Suppressor macrophage treated with lipopolysaccharide for 4 hours (primary cell): ENCODE measurements at regions not wholly inside any gene's neighbourhood (a gene's known extent, or its start where the extent isn't known, plus 50 kb on each side); places are given as distances from the start of the nearest gene placed in this dataset.
A peak's percentile ranks its signal among the peaks of the same experiment; 100 is the strongest.

ENCODE experiments used
- DNase-seq: peaks from one replicate; pipeline ENCODE4 v3.0.0-alpha.2; 2020

GRCh38 chr3:107242579-107242978 is 134.7 kb upstream of the CCDC54 start:
- DNase-seq: no peak

- DNase-seq: no peak
Observed at GRCh38 chr3:107247116-107247515, 130.1 kb upstream of the CCDC54 start.

GRCh38 chr3:107249132-107249531 is 128.1 kb upstream of the CCDC54 start:
- DNase-seq: no peak

- no peak for DNase-seq
Observed at GRCh38 chr3:107250221-107250620, 127.0 kb upstream of the CCDC54 start.

- DNase-seq: no peak
Observed at GRCh38 chr3:107251819-107252218, 125.4 kb upstream of the CCDC54 start.

- DNase-seq: no peak
Observed at GRCh38 chr3:107256963-107257362, 120.3 kb upstream of the CCDC54 start.

GRCh38 chr3:107258300-107258699 is 118.9 kb upstream of the CCDC54 start:
- no peak for DNase-seq

- no peak for DNase-seq
Observed at GRCh38 chr3:107260207-107260606, 117.0 kb upstream of the CCDC54 start.

GRCh38 chr3:107263269-107264021 is 113.8 kb upstream of the CCDC54 start:
- peak; percentile 28 for DNase-seq

- no peak for DNase-seq
Observed at GRCh38 chr3:107264888-107265287, 112.4 kb upstream of the CCDC54 start.

- no peak for DNase-seq
Observed at GRCh38 chr3:107265526-107265925, 111.7 kb upstream of the CCDC54 start.

GRCh38 chr3:107268469-107268868 is 108.8 kb upstream of the CCDC54 start:
- DNase-seq: no peak

- no peak for DNase-seq
Observed at GRCh38 chr3:107269136-107269535, 108.1 kb upstream of the CCDC54 start.

- DNase-seq: peak; percentile 48
Observed at GRCh38 chr3:107271787-107272387, 105.4 kb upstream of the CCDC54 start.

- no peak for DNase-seq
Observed at GRCh38 chr3:107272471-107272870, 104.8 kb upstream of the CCDC54 start.

GRCh38 chr3:107272885-107273284 is 104.4 kb upstream of the CCDC54 start:
- DNase-seq: no peak

- DNase-seq: no peak
Observed at GRCh38 chr3:107273771-107274170, 103.5 kb upstream of the CCDC54 start.

- DNase-seq: no peak
Observed at GRCh38 chr3:107275511-107275910, 101.7 kb upstream of the CCDC54 start.

- DNase-seq: no peak
Observed at GRCh38 chr3:107283948-107284347, 93.3 kb upstream of the CCDC54 start.

GRCh38 chr3:107284612-107285011 is 92.6 kb upstream of the CCDC54 start:
- DNase-seq: no peak

GRCh38 chr3:107285197-107285596 is 92.0 kb upstream of the CCDC54 start:
- DNase-seq: no peak

- no peak for DNase-seq
Observed at GRCh38 chr3:107289354-107289753, 87.9 kb upstream of the CCDC54 start.

GRCh38 chr3:107294117-107294516 is 83.1 kb upstream of the CCDC54 start:
- DNase-seq: no peak

GRCh38 chr3:107297597-107297996 is 79.6 kb upstream of the CCDC54 start:
- DNase-seq: no peak

GRCh38 chr3:107307205-107307604 is 70.0 kb upstream of the CCDC54 start:
- no peak for DNase-seq
